Transverse colon (tissue), 4 donors: ENCODE measurements at regions not wholly inside any gene's neighbourhood (a gene's known extent, or its start where the extent isn't known, plus 50 kb on each side); places are given as distances from the start of the nearest gene placed in this dataset.
"Not testable (repeated sequence)": the region's sequence is repeated elsewhere in the genome, so short reads cannot be mapped to it uniquely, and the experiment has no call there.

Experiments used
- DNase-seq: peaks from one replicate; pipeline ENCODE4 v3.0.0-alpha.2; 2019
- H3K27ac ChIP-seq, 4 donors: fragments of 200-600 bp; sonication (generic); 2 replicates each; pipeline ENCODE4 v1.5.1; 2016 to 2018; ENCODE audit warnings: inconsistent platforms in 4 of 4
- H3K27me3 ChIP-seq: fragments of 200-600 bp; sonication (generic); 2 replicates; pipeline ENCODE4 v1.5.1; 2017; ENCODE audit warnings: inconsistent platforms
- H3K36me3 ChIP-seq, 4 donors: fragments of 200-600 bp; sonication (generic); 2 replicates each; pipeline ENCODE4 v1.5.1; 2017 to 2019; ENCODE audit warnings: inconsistent platforms in 4 of 4
- H3K4me1 ChIP-seq, 4 donors: fragments of 200-600 bp; sonication (generic); 2 replicates each; pipeline ENCODE4 v1.5.1; 2017 to 2020; ENCODE audit warnings: inconsistent platforms in 4 of 4
- H3K4me3 ChIP-seq, 4 donors: fragments of 200-600 bp; sonication (generic); 1 replicate in 1 of 4; 2 replicates in 3 of 4; pipeline versions ENCODE4 v1.5.1 to v1.6.1; 2017 to 2019; ENCODE audit warnings: inconsistent platforms in 4 of 4
- H3K9me3 ChIP-seq, 2 donors: fragments of 200-600 bp; sonication (generic); 2 replicates each; pipeline ENCODE4 v1.5.1; 2017 to 2019; ENCODE audit warnings: inconsistent platforms in 2 of 2
- EP300 ChIP-seq: sonication (generic); formaldehyde crosslinking; IDR thresholded peaks from one replicate; pipeline ENCODE4 v1.6.1; 2017; ENCODE audit warnings: antibody characterized with exemption, low read depth
- POLR2A ChIP-seq: fragments of 450-650 bp; IDR thresholded peaks from one replicate; pipeline ENCODE4 v1.6.1; 2016; ENCODE audit warnings: antibody characterized with exemption, mild to moderate bottlenecking, moderate library complexity
- POLR2AphosphoS5 ChIP-seq, 3 donors: sonication (generic); formaldehyde crosslinking; IDR thresholded peaks; one replicate each; pipeline ENCODE4 v1.6.1; 2016; ENCODE audit warnings: antibody characterized with exemption in 3 of 3
- WGBS, 2 donors: methylation state at CpG; one replicate each; pipeline ENCODE4 v1.1.5; 2018; ENCODE audit warnings: low coverage in 1 of 2; 5-methylcytosine and 5-hydroxymethylcytosine counted together
- in situ Hi-C, 4 donors: fragments of 200-750 bp; cut with MboI; loops; one replicate each; pipeline versions ENCODE4 v1.15.0 to v1.15.1; 2017; ENCODE audit warnings: low sequenced_read_pairs in 3 of 4, low pct_ligation_motif_present in 1 of 4, low pct_unique_long_range_greater_than_20kb in 1 of 4
- intact Hi-C: fragments of 100-400 bp; cut with DNase I; formaldehyde crosslinking; loops from one replicate; pipeline ENCODE4 v1.15.1; 2023; ENCODE audit warnings: low total_unique reads
- TF ChIP-seq, protein P1 (sequence below), 5 experiments: fragments of 200-600 bp in 3 of 5; fragments of 450-650 bp in 2 of 5; sonication (generic) in 3 of 5; IDR thresholded peaks; 1 replicate in 2 of 5; 2 replicates in 3 of 5; pipeline ENCODE4 v1.5.1; 2016 to 2017; ENCODE audit warnings: antibody characterized with exemption in 5 of 5, inconsistent platforms in 3 of 5, mild to moderate bottlenecking in 2 of 5, moderate library complexity in 1 of 5

DNA sequence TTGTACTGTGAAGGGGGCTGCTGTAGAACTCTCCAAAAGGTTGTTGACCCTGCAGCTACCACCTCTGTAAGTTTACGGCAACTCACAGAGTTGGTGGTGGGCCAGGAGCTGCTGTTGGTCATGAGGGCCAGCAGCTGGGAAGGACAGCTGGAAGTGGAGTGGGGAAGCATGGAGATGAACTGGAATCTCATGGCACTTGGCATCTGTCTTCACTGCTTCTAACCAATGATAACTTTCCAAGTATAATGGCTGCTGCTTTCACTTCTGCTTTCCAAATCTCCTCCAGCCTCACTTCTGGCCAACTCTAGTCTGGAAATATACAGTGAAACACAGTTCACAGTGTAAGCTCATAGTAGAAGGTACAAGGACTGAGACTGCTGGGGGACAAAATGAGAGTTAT is 126.5 kb upstream of the INTU start:
- Histone ChIP-seq H3K27me3 (no peaks in the 10 kb centered on the region), H3K27ac (no peak overlapping the region), H3K4me1 (no peaks in the 10 kb centered on the region), H3K9me3 (no peaks in the 10 kb centered on the region), H3K36me3 (no peaks in the 10 kb centered on the region), H3K4me3 (no peak overlapping the region)
- no peak for DNase-seq
- TF ChIP-seq, protein P1, sequence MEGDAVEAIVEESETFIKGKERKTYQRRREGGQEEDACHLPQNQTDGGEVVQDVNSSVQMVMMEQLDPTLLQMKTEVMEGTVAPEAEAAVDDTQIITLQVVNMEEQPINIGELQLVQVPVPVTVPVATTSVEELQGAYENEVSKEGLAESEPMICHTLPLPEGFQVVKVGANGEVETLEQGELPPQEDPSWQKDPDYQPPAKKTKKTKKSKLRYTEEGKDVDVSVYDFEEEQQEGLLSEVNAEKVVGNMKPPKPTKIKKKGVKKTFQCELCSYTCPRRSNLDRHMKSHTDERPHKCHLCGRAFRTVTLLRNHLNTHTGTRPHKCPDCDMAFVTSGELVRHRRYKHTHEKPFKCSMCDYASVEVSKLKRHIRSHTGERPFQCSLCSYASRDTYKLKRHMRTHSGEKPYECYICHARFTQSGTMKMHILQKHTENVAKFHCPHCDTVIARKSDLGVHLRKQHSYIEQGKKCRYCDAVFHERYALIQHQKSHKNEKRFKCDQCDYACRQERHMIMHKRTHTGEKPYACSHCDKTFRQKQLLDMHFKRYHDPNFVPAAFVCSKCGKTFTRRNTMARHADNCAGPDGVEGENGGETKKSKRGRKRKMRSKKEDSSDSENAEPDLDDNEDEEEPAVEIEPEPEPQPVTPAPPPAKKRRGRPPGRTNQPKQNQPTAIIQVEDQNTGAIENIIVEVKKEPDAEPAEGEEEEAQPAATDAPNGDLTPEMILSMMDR (IDR thresholded peaks at IDR 0.05) = no peak
- TF ChIP-seq POLR2AphosphoS5 (IDR thresholded peaks at IDR 0.05) (no peak), POLR2A (no peak), EP300 (no peak)
- WGBS, 2 donors = 75 to 100% methylated on average over 1 of the region's 1 CpG
- intact Hi-C loops = no loop called here
- in situ Hi-C loops = no loop called here

DNA sequence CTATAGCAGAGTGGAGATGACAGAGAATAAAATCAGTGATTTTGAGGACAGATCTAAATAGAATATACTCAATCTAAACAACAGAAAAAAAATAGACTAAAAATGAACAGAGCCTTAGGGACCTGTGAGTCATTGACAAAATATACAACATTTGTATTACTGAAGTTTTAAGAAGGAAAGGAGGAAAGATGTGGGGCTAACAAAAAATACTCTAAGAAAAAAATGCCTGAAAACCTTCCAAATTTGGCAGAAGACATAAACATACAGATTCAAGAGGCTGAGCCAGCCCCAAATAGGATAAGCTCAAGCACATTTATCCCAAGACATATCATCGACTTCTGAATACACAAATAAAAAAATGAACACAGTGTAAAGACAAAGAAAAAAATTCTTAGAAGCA is 123.6 kb upstream of the INTU start:
- intact Hi-C loops = no loop called here

DNA sequence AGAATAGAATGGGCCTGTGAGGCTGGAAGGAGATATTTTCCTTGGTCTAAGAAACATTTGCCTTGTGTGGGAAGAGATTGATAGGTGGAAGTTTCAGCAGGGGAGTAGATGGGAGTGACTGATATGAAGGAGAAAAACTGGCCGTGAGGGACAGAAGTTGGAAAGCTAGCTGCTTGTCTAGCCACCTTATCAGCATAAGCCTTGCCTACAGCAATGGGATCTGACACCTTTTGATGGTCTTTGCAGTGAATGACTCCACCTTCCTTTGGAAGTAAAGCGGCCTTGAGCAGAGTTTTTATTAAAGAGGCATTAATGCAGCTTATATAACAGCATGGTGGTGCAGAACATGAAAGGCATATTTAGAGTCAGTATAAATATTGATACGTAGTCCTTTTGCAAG is 120.1 kb upstream of the INTU start:
- in situ Hi-C loops = not testable (repeated sequence)

More for the DNA sequence above, 123.6 kb upstream of the INTU start:
- Histone ChIP-seq H3K36me3 (no peaks in the 10 kb centered on the region), H3K27ac (no peak overlapping the region), H3K4me3 (no peak overlapping the region), H3K4me1 (no peaks in the 10 kb centered on the region), H3K27me3 (no peaks in the 10 kb centered on the region), H3K9me3 (no peaks in the 10 kb centered on the region)
- in situ Hi-C loops = no loop called here
- DNase-seq = no peak
- WGBS, 2 donors = 33 to 54% methylated on average over 1 of the region's 1 CpG
- TF ChIP-seq POLR2A = no peak
- TF ChIP-seq, protein P1 (IDR thresholded peaks at IDR 0.05) = no peak
- TF ChIP-seq EP300 = no peak
- no peak for TF ChIP-seq POLR2AphosphoS5 (IDR thresholded peaks at IDR 0.05)

DNA sequence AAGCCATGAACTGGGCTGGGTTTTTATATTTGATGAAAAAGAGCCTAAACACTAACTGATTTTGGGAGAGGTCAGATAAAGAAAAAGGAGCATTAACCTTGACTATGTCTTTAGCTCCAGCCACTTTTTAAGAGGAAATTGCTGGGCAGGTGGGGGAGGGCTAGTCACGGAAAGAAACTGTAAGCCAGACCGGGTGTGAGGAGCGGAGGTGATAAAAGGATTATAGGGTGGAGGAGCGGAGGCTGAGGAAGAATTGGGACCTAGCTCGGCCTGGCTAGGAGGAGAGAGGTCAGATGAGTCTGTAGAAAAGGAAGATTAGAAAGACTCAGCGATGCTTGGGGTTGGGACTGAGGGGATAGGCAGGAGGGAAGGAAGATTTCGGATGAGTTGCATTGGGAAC is 117.5 kb upstream of the INTU start:
- H3K4me1 ChIP-seq, H3K36me3 ChIP-seq, in situ Hi-C loops, H3K9me3 ChIP-seq, H3K4me3 ChIP-seq, DNase-seq, H3K27ac ChIP-seq, H3K27me3 ChIP-seq, intact Hi-C loops: not testable (repeated sequence)
- WGBS, 2 donors = 74 to 95% methylated on average over 7 of the region's 7 CpGs

More for the DNA sequence above, 120.1 kb upstream of the INTU start:
- H3K27ac ChIP-seq, DNase-seq, H3K36me3 ChIP-seq, H3K27me3 ChIP-seq, H3K9me3 ChIP-seq, H3K4me3 ChIP-seq, intact Hi-C loops, H3K4me1 ChIP-seq: not testable (repeated sequence)
- 84 to 91% methylated on average over 2 to 3 of the region's 3 CpGs for WGBS, 2 donors

DNA sequence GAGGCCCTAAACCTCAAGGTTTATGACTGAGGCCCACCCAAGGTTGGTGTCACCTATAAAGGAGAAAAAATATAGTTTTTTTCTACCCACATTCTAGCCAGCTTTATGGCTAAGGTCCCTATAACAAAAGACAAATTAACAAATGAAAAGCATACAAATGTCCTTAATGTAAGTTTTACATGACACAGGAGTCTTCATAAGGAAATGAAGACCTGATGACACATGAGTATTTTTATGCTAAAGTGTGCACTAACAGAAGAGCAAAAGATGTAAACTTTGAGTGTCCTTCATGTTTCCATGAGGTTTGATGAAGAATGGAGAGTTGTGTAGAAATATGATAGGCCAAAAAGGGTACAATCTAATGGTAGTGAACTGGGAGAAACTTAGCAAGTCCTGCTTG is 114.7 kb upstream of the INTU start:
- in situ Hi-C loops = no loop called here
- TF ChIP-seq POLR2AphosphoS5 (IDR thresholded peaks at IDR 0.05) = no peak
- TF ChIP-seq EP300 = no peak
- TF ChIP-seq, protein P1 (IDR thresholded peaks at IDR 0.05) = no peak
- no peak for TF ChIP-seq POLR2A

More for the DNA sequence above, 114.7 kb upstream of the INTU start:
- no peaks in the 10 kb centered on the region for H3K9me3 ChIP-seq
- H3K27ac ChIP-seq = no peak overlapping the region
- no peak for DNase-seq
- H3K27me3 ChIP-seq = no peaks in the 10 kb centered on the region
- H3K36me3 ChIP-seq = no peaks in the 10 kb centered on the region
- H3K4me1 ChIP-seq = no peaks in the 10 kb centered on the region
- intact Hi-C loops = no loop called here
- no peak overlapping the region for H3K4me3 ChIP-seq
